ENCODE measurements at regions not wholly inside any gene's neighbourhood (a gene's known extent, or its start where the extent isn't known, plus 50 kb on each side); places are given as distances from the start of the nearest gene placed in this dataset.

DNA sequence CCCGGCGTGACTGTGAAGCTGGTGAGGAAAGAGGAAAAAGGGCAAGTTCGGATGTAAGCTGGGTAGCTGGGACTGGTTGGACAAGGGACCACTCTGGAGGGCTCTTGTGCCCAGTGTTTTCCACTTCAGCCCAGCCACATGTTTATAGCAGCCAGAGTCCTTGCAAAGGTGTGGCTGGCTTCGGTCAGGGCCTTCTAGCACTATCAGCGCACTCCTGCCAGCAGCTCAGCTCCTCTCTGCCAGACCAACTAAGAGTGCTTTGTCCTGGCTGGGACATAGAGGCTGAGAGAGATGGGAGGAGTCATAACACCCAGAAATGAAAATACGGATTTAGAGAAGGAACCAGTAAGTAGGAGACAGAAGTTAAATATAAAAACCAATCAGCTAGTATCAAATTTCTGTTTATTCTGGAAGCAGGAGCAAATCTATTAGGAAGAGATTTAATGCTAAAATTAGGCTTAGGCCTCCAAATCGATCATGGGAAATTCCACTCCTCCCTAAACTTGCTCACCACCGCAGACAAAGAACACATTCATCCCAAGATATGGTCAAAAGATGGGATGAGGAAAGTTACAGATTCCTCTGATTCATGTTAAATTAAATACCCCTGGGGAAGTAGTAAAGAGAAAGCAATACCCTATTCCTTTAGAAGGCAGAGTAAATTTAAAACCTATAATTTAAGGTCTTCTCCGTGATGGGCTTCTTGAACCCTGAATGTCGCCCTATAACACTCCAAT lies 135.0 kb downstream of the RALA start:
- ChIA-PET POLR2A (no interaction called here), CTCF (interaction anchor here (1.5 to 1.8 kb wide), 2 partner anchors 12 to 178 kb away, joined by 4 to 5 read pairs; no protein-coding TSS in a partner anchor)
- H3K79me2 ChIP-seq (ENCODE audit: control insufficient read depth, insufficient read depth, low read length), result no peaks in the 10 kb centered on the region
- H3K27ac ChIP-seq (ENCODE audit: insufficient read depth, low read depth, low read length), result no peak overlapping the region
- H3K4me2 ChIP-seq (ENCODE audit: insufficient read depth, low read length), result no peak overlapping the region
- peaks cover 5% of the 10 kb centered on the region for H3K4me1 ChIP-seq (ENCODE audit: control insufficient read depth, extremely low read depth, insufficient read depth, low read length)
- H3K9ac ChIP-seq (replicated peaks; ENCODE audit: extremely low read depth, insufficient read depth, low read length), result no peak overlapping the region
- no peaks in the 10 kb centered on the region for H3K36me3 ChIP-seq (ENCODE audit: control insufficient read depth in 2 of 2, extremely low read depth in 1 of 2, insufficient read depth in 2 of 2, low read length in 2 of 2)
- no peaks in the 10 kb centered on the region for H3K27me3 ChIP-seq (ENCODE audit: control insufficient read depth in 2 of 2, insufficient read depth in 2 of 2, low read length in 2 of 2)
- TF ChIP-seq, protein P1, sequence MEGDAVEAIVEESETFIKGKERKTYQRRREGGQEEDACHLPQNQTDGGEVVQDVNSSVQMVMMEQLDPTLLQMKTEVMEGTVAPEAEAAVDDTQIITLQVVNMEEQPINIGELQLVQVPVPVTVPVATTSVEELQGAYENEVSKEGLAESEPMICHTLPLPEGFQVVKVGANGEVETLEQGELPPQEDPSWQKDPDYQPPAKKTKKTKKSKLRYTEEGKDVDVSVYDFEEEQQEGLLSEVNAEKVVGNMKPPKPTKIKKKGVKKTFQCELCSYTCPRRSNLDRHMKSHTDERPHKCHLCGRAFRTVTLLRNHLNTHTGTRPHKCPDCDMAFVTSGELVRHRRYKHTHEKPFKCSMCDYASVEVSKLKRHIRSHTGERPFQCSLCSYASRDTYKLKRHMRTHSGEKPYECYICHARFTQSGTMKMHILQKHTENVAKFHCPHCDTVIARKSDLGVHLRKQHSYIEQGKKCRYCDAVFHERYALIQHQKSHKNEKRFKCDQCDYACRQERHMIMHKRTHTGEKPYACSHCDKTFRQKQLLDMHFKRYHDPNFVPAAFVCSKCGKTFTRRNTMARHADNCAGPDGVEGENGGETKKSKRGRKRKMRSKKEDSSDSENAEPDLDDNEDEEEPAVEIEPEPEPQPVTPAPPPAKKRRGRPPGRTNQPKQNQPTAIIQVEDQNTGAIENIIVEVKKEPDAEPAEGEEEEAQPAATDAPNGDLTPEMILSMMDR (IDR thresholded peaks at IDR 0.05; ENCODE audit: extremely low read depth in 1 of 2, insufficient read depth in 1 of 2, low read depth in 1 of 2, low read length in 2 of 2), result no peak
- TF ChIP-seq FOS (IDR thresholded peaks at IDR 0.05; ENCODE audit: borderline replicate concordance, insufficient read depth, low read length) (no peak), POLR2AphosphoS5 (IDR thresholded peaks at IDR 0.05; ENCODE audit: insufficient read depth, low read depth, low read length) (no peak), POLR2A (IDR thresholded peaks at IDR 0.05; ENCODE audit: low read depth, low read length) (no peak), JUN (IDR thresholded peaks at IDR 0.05; ENCODE audit: borderline replicate concordance, insufficient read depth, insufficient read length, low read depth) (no peak)
- TF ChIP-seq, protein P2, sequence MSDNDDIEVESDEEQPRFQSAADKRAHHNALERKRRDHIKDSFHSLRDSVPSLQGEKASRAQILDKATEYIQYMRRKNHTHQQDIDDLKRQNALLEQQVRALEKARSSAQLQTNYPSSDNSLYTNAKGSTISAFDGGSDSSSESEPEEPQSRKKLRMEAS (IDR thresholded peaks at IDR 0.05; ENCODE audit: insufficient read depth, insufficient read length), result no peak
- no peak for DNase-seq (ENCODE audit: low read depth, low spot score)
- H3K4me3 ChIP-seq (replicated peaks in 1 of 3; ENCODE audit: insufficient read depth in 1 of 3, low read depth in 1 of 3, low read length in 3 of 3), result no peak overlapping the region
- no peaks in the 10 kb centered on the region for H3K9me1 ChIP-seq (replicated peaks; ENCODE audit: control insufficient read depth, extremely low read depth, insufficient read depth, low read length)
- dilution Hi-C loops (cut with MboI; ENCODE audit: extremely low pct_ligation_motif_present, low sequenced_read_pairs), result no loop called here
- FAIRE-seq, result no peak
- intact Hi-C loops (cut with micrococcal nuclease), result no loop called here
- no peaks in the 10 kb centered on the region for H3K9me3 ChIP-seq (replicated peaks; ENCODE audit: control insufficient read depth, insufficient read depth, low read length)
- BruUV-seq (replicated peaks), result no TSS peak
- H2AFZ ChIP-seq (ENCODE audit: low read depth, low read length), result no peak overlapping the region
- no peaks in the 10 kb centered on the region for H4K20me1 ChIP-seq (replicated peaks; ENCODE audit: control insufficient read depth, extremely low read depth, insufficient read depth, low read length)

Data from endothelial cell of umbilical vein (primary cell).